ENCODE measurements at regions not wholly inside any gene's neighbourhood (a gene's known extent, or its start where the extent isn't known, plus 50 kb on each side); places are given as distances from the start of the nearest gene placed in this dataset.
"Not testable (repeated sequence)": the region's sequence is repeated elsewhere in the genome, so short reads cannot be mapped to it uniquely, and the experiment has no call there.

DNA sequence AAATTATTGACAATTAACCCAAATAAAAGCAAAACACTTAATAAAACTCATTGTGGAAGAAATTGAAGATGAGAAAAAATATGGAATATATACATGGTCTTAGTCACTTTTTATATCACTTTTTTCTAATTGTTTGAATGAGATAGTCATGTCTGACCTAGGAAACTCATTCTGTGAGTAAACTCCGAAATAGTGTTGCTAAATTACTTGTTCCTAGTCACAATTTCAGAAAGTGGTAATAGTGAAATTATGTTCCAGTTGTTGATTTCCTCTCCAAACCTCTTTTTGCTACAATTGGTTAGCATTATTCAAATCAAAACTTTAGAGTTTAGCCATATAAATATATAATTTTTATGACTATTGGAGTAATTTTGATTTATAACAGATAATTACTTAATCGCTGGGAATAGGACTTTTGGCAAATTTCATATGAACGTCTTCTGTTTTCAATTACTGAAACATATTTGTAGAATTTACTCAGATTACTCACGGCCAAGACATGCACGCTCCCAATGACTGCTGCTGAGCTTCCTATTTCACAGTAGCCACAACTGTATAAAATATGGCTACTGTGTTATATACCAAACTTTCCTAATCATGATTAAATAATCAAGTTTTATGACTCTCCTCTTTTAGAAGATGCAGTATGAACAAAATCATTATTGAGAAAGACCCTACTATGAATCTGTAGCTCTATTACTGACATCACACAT is 583.4 kb downstream of the PRIM2 start:
- POLR2A ChIA-PET; H3K9me3 Mint-ChIP-seq; H3K4me1 Mint-ChIP-seq; H3K27ac Mint-ChIP-seq; H3K4me3 Mint-ChIP-seq; CTCF ChIA-PET; H3K36me3 Mint-ChIP-seq (ENCODE audit: low read depth); H3K27me3 Mint-ChIP-seq; DNase-seq: not testable (repeated sequence)

- POLR2A ChIA-PET; H3K27ac Mint-ChIP-seq; H3K4me1 Mint-ChIP-seq; H3K9me3 Mint-ChIP-seq; H3K4me3 Mint-ChIP-seq; H3K27me3 Mint-ChIP-seq; DNase-seq; H3K36me3 Mint-ChIP-seq (ENCODE audit: low read depth); CTCF ChIA-PET: not testable (repeated sequence)
These were observed 584.0 kb downstream of the PRIM2 start for GRCh38 chr6:57901445-57901844.

GRCh38 chr6:57904356-57904755 is 586.9 kb downstream of the PRIM2 start:
- H3K36me3 Mint-ChIP-seq (ENCODE audit: low read depth); H3K9me3 Mint-ChIP-seq; H3K27me3 Mint-ChIP-seq; H3K4me1 Mint-ChIP-seq; POLR2A ChIA-PET; CTCF ChIA-PET; H3K4me3 Mint-ChIP-seq; DNase-seq; H3K27ac Mint-ChIP-seq: not testable (repeated sequence)

DNA sequence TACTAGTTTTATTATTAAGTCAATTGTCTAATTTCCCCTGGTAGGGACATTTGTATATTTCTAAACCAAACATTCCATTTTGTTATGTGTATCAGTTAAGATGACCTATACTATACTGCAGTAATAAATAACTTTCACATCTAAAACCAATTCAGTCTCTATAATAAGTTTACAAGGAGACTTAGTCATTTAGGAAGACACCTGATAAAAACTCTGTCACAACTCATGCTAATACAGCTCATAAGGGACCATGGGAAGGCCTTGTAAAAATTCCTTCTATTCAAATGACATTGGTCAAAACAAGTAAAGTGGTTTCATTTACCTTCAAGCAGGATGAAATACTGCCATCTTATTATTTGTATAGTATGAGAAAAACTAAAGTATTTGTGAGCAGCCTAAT is 597.9 kb downstream of the PRIM2 start:
- POLR2A ChIA-PET; DNase-seq; H3K36me3 Mint-ChIP-seq (ENCODE audit: low read depth); H3K9me3 Mint-ChIP-seq; CTCF ChIA-PET; H3K27ac Mint-ChIP-seq; H3K4me1 Mint-ChIP-seq; H3K27me3 Mint-ChIP-seq; H3K4me3 Mint-ChIP-seq: not testable (repeated sequence)

- POLR2A ChIA-PET; DNase-seq; H3K27ac Mint-ChIP-seq; H3K36me3 Mint-ChIP-seq (ENCODE audit: low read depth); H3K4me1 Mint-ChIP-seq; H3K4me3 Mint-ChIP-seq; CTCF ChIA-PET; H3K9me3 Mint-ChIP-seq; H3K27me3 Mint-ChIP-seq: not testable (repeated sequence)
These were observed 625.5 kb downstream of the PRIM2 start for GRCh38 chr6:57942966-57943365.

DNA sequence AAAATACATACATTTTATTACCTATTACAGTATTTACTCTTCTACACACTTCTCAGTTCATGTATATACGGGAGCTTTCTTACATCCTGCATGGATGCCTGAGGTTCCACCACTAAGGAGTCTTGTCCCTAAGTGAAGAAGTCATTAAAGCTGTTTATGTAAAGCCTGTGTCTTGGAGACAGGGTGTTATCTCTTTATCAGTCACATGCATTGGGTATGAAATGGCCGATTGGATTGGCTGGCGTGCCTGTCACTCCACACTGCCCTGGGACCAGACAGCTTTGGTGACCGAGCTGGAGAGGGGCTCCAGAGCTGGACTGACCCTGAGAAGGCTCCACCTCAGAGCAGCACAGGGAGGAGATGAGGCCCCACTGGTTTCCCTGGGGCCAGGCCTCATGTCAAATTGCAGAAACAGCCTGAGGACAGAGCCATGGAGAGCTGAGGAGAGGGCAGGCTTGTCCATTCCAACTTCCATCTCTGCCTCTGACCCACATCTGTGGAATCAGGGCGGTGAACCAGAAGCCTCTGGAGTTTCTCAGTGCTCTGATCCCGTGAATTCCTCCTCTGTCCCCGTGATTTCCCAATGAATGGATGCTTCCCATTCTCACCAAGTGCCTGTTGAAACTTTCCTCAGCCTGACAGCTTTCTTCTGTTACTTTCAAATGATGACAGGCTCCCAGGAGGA is 628.8 kb downstream of the PRIM2 start:
- CTCF ChIA-PET, POLR2A ChIA-PET, H3K27me3 Mint-ChIP-seq, H3K4me3 Mint-ChIP-seq, H3K27ac Mint-ChIP-seq, DNase-seq, H3K9me3 Mint-ChIP-seq, H3K4me1 Mint-ChIP-seq: not testable (repeated sequence)
- peaks cover 16% of the 10 kb centered on the region for H3K36me3 Mint-ChIP-seq (ENCODE audit: low read depth)

GRCh38 chr6:57946769-57947091 is 629.3 kb downstream of the PRIM2 start:
- H3K4me1 Mint-ChIP-seq, H3K9me3 Mint-ChIP-seq, CTCF ChIA-PET, H3K27me3 Mint-ChIP-seq, H3K4me3 Mint-ChIP-seq, POLR2A ChIA-PET, DNase-seq, H3K27ac Mint-ChIP-seq: not testable (repeated sequence)
- peaks cover 16% of the 10 kb centered on the region for H3K36me3 Mint-ChIP-seq (ENCODE audit: low read depth)

- H3K27me3 Mint-ChIP-seq, H3K4me1 Mint-ChIP-seq, POLR2A ChIA-PET, DNase-seq, CTCF ChIA-PET, H3K27ac Mint-ChIP-seq, H3K4me3 Mint-ChIP-seq, H3K9me3 Mint-ChIP-seq: not testable (repeated sequence)
- H3K36me3 Mint-ChIP-seq (ENCODE audit: low read depth) = peaks cover 16% of the 10 kb centered on the region
These were observed 631.1 kb downstream of the PRIM2 start for GRCh38 chr6:57948481-57948880.

GRCh38 chr6:57950430-57950829 is 633.0 kb downstream of the PRIM2 start:
- H3K4me1 Mint-ChIP-seq, POLR2A ChIA-PET, CTCF ChIA-PET, DNase-seq, H3K4me3 Mint-ChIP-seq, H3K9me3 Mint-ChIP-seq, H3K27ac Mint-ChIP-seq, H3K27me3 Mint-ChIP-seq: not testable (repeated sequence)
- peaks cover 16% of the 10 kb centered on the region for H3K36me3 Mint-ChIP-seq (ENCODE audit: low read depth)

- H3K4me1 Mint-ChIP-seq; H3K36me3 Mint-ChIP-seq (ENCODE audit: low read depth); CTCF ChIA-PET; H3K27ac Mint-ChIP-seq; POLR2A ChIA-PET; DNase-seq; H3K4me3 Mint-ChIP-seq; H3K9me3 Mint-ChIP-seq; H3K27me3 Mint-ChIP-seq: not testable (repeated sequence)
These were observed 649.3 kb downstream of the PRIM2 start for GRCh38 chr6:57966757-57967156.

- H3K36me3 Mint-ChIP-seq (ENCODE audit: low read depth); H3K9me3 Mint-ChIP-seq; POLR2A ChIA-PET; H3K27ac Mint-ChIP-seq; H3K4me3 Mint-ChIP-seq; CTCF ChIA-PET; H3K4me1 Mint-ChIP-seq; H3K27me3 Mint-ChIP-seq; DNase-seq: not testable (repeated sequence)
These were observed 654.5 kb downstream of the PRIM2 start for GRCh38 chr6:57971956-57972355.

- Mint-ChIP-seq H3K4me3 (no peak overlapping the region), H3K9me3 (no peaks in the 10 kb centered on the region), H3K27me3 (no peaks in the 10 kb centered on the region), H3K27ac (no peak overlapping the region), H3K4me1 (no peaks in the 10 kb centered on the region), H3K36me3 (ENCODE audit: low read depth) (no peaks in the 10 kb centered on the region)
- ChIA-PET POLR2A (no interaction called here), CTCF (no interaction called here)
- DNase-seq = no peak
These were observed 657.2 kb downstream of the PRIM2 start for GRCh38 chr6:57974653-57975052.

DNA sequence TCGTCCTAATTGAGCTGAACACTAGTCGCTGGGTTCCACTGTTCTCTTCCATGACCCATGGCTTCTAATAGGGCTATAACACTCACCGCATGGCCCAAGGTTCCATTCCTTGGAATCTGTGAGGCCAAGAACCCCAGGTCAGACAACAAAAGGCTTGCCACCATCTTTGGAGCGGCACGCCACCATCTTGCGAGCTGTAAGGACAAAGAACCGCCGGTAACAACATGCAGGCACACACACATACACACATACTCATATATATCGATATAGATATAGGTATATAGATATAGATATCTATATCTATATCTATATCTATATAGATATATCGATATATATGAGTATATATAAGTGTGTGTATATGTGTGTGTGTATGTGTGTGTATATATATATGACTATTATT is 657.7 kb downstream of the PRIM2 start:
- H3K4me1 Mint-ChIP-seq; H3K4me3 Mint-ChIP-seq; POLR2A ChIA-PET; H3K36me3 Mint-ChIP-seq (ENCODE audit: low read depth); CTCF ChIA-PET; H3K27me3 Mint-ChIP-seq; H3K9me3 Mint-ChIP-seq; DNase-seq; H3K27ac Mint-ChIP-seq: not testable (repeated sequence)

- H3K36me3 Mint-ChIP-seq (ENCODE audit: low read depth); H3K9me3 Mint-ChIP-seq; CTCF ChIA-PET; POLR2A ChIA-PET; DNase-seq; H3K4me3 Mint-ChIP-seq; H3K27ac Mint-ChIP-seq; H3K27me3 Mint-ChIP-seq; H3K4me1 Mint-ChIP-seq: not testable (repeated sequence)
These were observed 658.9 kb downstream of the PRIM2 start for GRCh38 chr6:57976371-57976770.

Measured in activated CD4-positive, alpha-beta memory T cell treated with anti-CD3 and anti-CD28 coated beads, Interleukin-2, amount 10 ng/mL, durations not matched to agents 7 days and 5 days (primary cell).